Activated CD8-positive, alpha-beta T cell treated with anti-CD3 and anti-CD28 coated beads for 36 hours (primary cell): ENCODE measurements at regions not wholly inside any gene's neighbourhood (a gene's known extent, or its start where the extent isn't known, plus 50 kb on each side); places are given as distances from the start of the nearest gene placed in this dataset.

Experiments used
- ATAC-seq: fragments of 200-7000 bp; cut with Tn5 transposase; one replicate; pipeline ENCODE4 v1.10.0; 2021; ENCODE audit warnings: mild to moderate bottlenecking, moderate library complexity
- CTCF ChIA-PET: fragments of 350-600 bp; sonication (Branson Sonifier 250); formaldehyde crosslinking; loops from one replicate; lab custom pipeline; 2021; ENCODE audit warnings: antibody characterized with exemption; lab: Charles Lee
- POLR2A ChIA-PET: fragments of 350-600 bp; sonication (Branson Sonifier 250); formaldehyde crosslinking; loops from one replicate; lab custom pipeline; 2021; ENCODE audit warnings: antibody characterized with exemption; lab: Charles Lee
- DNase-seq: peaks from one replicate; pipeline ENCODE4 v3.0.0-alpha.2; 2020
- H3K27ac Mint-ChIP-seq: one replicate; pipeline ENCODE4 v1.8.0; 2021; ENCODE audit warnings: mild to moderate bottlenecking, mixed read lengths
- H3K27me3 Mint-ChIP-seq: one replicate; pipeline ENCODE4 v1.8.0; 2021; ENCODE audit warnings: mixed read lengths
- H3K36me3 Mint-ChIP-seq: one replicate; pipeline ENCODE4 v1.8.0; 2021; ENCODE audit warnings: low read depth, mixed read lengths
- H3K4me1 Mint-ChIP-seq: one replicate; pipeline ENCODE4 v1.8.0; 2021; ENCODE audit warnings: low read depth, mixed read lengths
- H3K4me3 Mint-ChIP-seq: one replicate; pipeline ENCODE4 v1.8.0; 2021; ENCODE audit warnings: mild to moderate bottlenecking, moderate library complexity, mixed read lengths
- H3K9me3 Mint-ChIP-seq: one replicate; pipeline ENCODE4 v1.8.0; 2021; ENCODE audit warnings: mixed read lengths
- intact Hi-C: fragments of 100-400 bp; cut with micrococcal nuclease; formaldehyde crosslinking; loops from one replicate; pipeline ENCODE4 v1.10.0; 2022
- TF ChIP-seq, protein P1 (sequence below): fragments of 200-600 bp; IDR thresholded peaks from one replicate; pipeline ENCODE4 v1.8.0; 2022; ENCODE audit warnings: antibody characterized with exemption, mild to moderate bottlenecking

DNA sequence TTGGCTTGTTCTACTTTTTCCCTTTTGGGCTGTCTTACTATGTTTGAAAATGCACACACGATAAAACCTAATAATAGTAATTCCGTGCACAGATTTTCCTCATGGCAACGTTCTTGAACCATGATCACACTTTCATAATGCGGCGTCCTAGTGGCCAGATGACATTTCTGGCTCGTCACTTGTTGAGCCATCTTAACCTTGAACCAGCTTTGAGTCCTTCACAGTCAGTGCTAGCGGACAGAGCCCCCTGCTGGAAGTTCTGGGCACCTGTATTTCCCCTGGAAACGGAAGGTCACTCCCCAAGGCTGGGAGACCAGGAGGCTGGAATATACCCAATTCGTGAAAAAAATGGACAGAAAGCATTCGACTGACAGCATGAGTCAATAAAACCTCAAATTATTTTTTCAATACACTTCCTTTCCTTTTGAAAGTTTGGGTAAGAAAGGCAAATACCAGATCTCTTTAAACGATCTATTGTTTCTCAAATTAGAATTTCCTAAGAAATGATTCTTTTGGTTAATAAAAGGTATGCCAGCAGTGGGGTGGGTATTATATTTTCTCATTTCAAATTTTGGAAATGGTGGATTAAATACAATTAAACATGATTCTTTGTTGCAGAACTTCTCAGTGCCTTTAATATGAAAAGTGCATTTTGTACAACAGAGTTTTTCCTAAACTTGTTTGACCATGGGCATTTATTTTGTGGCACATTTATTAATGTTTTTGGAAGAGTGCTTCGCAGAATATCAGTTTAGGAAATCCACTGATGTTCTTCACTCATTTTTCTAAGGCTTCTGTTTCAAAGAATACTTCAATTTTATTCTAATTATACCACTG, 542.3 kb downstream of the QKI start:
- H3K27me3 Mint-ChIP-seq, result peaks cover 24% of the 10 kb centered on the region
- DNase-seq, result peak; percentile 69
- CTCF ChIA-PET, result interaction anchor here (0.7 to 2.7 kb wide), 6 partner anchors 10 to 1051 kb away, joined by 3 to 12 read pairs (median 5); no protein-coding TSS in a partner anchor
- ATAC-seq, result peak; percentile 70
- intact Hi-C loops, result loop anchor here (10.0 kb wide), 1 partner anchor 782 kb away; no protein-coding TSS in a partner anchor
- no peaks in the 10 kb centered on the region for H3K36me3 Mint-ChIP-seq
- POLR2A ChIA-PET, result interaction anchor here (0.6 kb wide), 1 partner anchor 429 kb away, joined by 3 read pairs; no protein-coding TSS in a partner anchor
- H3K4me3 Mint-ChIP-seq, result no peak overlapping the region
- no peaks in the 10 kb centered on the region for H3K9me3 Mint-ChIP-seq
- no peaks in the 10 kb centered on the region for H3K4me1 Mint-ChIP-seq
- no peak overlapping the region for H3K27ac Mint-ChIP-seq
- TF ChIP-seq, protein P1, sequence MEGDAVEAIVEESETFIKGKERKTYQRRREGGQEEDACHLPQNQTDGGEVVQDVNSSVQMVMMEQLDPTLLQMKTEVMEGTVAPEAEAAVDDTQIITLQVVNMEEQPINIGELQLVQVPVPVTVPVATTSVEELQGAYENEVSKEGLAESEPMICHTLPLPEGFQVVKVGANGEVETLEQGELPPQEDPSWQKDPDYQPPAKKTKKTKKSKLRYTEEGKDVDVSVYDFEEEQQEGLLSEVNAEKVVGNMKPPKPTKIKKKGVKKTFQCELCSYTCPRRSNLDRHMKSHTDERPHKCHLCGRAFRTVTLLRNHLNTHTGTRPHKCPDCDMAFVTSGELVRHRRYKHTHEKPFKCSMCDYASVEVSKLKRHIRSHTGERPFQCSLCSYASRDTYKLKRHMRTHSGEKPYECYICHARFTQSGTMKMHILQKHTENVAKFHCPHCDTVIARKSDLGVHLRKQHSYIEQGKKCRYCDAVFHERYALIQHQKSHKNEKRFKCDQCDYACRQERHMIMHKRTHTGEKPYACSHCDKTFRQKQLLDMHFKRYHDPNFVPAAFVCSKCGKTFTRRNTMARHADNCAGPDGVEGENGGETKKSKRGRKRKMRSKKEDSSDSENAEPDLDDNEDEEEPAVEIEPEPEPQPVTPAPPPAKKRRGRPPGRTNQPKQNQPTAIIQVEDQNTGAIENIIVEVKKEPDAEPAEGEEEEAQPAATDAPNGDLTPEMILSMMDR, result peak; percentile 82

DNA sequence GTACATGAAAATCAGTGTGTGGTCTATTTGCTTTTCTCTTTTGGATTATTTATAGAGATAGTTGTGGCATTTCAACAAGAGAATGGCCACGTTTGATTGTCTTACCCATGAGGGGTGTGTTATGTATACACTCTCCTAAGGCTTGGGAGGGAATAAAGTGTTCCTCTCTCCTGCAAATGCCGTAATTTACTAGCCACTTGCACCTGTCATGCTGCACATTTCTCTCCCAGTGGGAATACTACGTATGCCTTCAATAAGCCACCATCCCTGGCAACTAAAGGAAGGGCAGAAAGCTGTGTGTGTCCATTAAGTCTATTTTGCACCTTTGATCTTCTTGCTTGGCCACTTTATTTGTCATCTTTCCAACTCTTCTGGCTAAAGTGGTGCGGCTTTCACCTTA, 541.2 kb downstream of the QKI start:
- POLR2A ChIA-PET, result no interaction called here
- TF ChIP-seq, protein P1, result no peak
- CTCF ChIA-PET, result interaction anchor here (1.0 to 2.7 kb wide), 5 partner anchors 9 to 1050 kb away, joined by 3 to 12 read pairs (median 6); no protein-coding TSS in a partner anchor
- H3K4me1 Mint-ChIP-seq, result no peaks in the 10 kb centered on the region
- H3K27me3 Mint-ChIP-seq, result peaks cover 30% of the 10 kb centered on the region
- H3K4me3 Mint-ChIP-seq, result no peak overlapping the region
- no peaks in the 10 kb centered on the region for H3K9me3 Mint-ChIP-seq
- intact Hi-C loops, result loop anchor here (10.0 kb wide), 1 partner anchor 781 kb away; no protein-coding TSS in a partner anchor
- no peak for DNase-seq
- H3K36me3 Mint-ChIP-seq, result no peaks in the 10 kb centered on the region
- no peak for ATAC-seq
- H3K27ac Mint-ChIP-seq, result no peak overlapping the region

DNA sequence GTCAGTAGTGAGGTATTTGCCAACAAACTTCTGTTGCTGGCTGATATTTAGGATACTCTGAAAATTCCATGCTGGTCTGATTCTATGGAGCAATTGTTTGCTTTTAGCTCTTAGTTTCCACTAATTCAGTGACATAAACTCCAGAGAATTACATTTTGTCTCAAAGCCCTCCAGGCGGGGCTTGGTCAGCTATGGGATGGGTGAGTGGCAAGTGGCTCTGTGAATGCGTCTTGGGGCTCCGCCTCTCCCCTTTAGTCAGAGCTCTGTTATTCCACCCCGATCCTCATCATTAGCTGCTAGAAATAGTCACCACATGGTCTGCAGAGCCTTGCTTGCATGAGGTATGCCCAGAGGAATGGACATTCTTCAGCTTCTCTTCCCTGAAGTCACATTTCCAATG, 540.6 kb downstream of the QKI start:
- DNase-seq (no peak), ATAC-seq (no peak)
- ChIA-PET POLR2A (no interaction called here), CTCF (interaction anchor here (1.6 to 2.7 kb wide), 3 partner anchors 8 to 539 kb away, joined by 4 to 12 read pairs (median 6); no protein-coding TSS in a partner anchor)
- H3K27ac Mint-ChIP-seq, result no peak overlapping the region
- no peaks in the 10 kb centered on the region for H3K4me1 Mint-ChIP-seq
- H3K27me3 Mint-ChIP-seq, result peaks cover 30% of the 10 kb centered on the region
- H3K9me3 Mint-ChIP-seq, result no peaks in the 10 kb centered on the region
- H3K4me3 Mint-ChIP-seq, result no peak overlapping the region
- no peaks in the 10 kb centered on the region for H3K36me3 Mint-ChIP-seq
- TF ChIP-seq, protein P1, result no peak
- intact Hi-C loops, result loop anchor here (10.0 kb wide), 1 partner anchor 780 kb away; no protein-coding TSS in a partner anchor

DNA sequence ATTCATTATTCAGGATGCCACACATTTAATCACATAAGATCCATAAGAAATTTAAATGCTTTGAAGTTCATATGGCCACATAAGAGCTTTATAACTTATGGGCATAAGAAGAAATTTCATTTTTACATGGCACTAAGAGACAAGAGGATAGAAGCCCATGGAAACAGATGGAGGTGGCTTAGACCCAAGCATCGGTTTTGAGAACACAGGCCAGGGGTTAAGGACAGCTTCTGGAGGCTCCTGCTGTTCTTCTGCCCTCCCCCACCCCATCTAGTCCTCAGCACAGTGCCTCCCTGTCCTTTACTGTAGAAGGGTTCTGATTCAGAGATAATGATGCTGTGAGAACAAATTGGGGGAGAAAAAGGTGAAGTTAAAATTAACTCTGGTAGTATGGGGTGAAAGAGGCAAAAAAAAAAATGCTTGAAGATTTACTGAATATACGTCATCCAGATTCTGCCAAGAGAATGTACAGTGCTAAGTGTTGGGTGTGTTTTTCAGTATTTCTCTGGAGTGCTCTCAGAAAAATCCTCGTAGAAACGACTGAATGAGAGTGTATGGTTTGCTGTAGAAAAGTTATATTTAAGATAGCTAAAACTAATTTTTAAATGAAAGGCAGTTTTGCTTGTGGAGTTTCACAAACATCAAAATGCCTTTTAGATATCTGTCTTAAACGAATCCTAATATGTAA, 539.7 kb downstream of the QKI start:
- POLR2A ChIA-PET, result no interaction called here
- TF ChIP-seq, protein P1, result no peak
- intact Hi-C loops, result loop anchor here (10.0 kb wide), 1 partner anchor 779 kb away; no protein-coding TSS in a partner anchor

More for the DNA sequence above, 539.7 kb downstream of the QKI start:
- no peaks in the 10 kb centered on the region for H3K4me1 Mint-ChIP-seq
- no peak for ATAC-seq
- H3K9me3 Mint-ChIP-seq, result no peaks in the 10 kb centered on the region
- DNase-seq, result no peak
- CTCF ChIA-PET, result interaction anchor here (2.2 to 2.7 kb wide), 2 partner anchors 7 to 10 kb away, joined by 6 to 12 read pairs; no protein-coding TSS in a partner anchor
- no peak overlapping the region for H3K27ac Mint-ChIP-seq
- no peaks in the 10 kb centered on the region for H3K36me3 Mint-ChIP-seq
- H3K27me3 Mint-ChIP-seq, result peaks cover 26% of the 10 kb centered on the region
- no peak overlapping the region for H3K4me3 Mint-ChIP-seq
